HS-5 (cell line): ENCODE measurements at regions not wholly inside any gene's neighbourhood (a gene's known extent, or its start where the extent isn't known, plus 50 kb on each side); places are given as distances from the start of the nearest gene placed in this dataset.
"Not testable (repeated sequence)": the region's sequence is repeated elsewhere in the genome, so short reads cannot be mapped to it uniquely, and the experiment has no call there.

Experiments
- DNase-seq: peaks from one replicate; pipeline ENCODE4 v3.0.0-alpha.2; 2012; ENCODE audit warnings: low read depth

- no peak for DNase-seq
Measured at GRCh38 chr1:178572604-178573003, 59.7 kb downstream of the TEX35 start.

DNA sequence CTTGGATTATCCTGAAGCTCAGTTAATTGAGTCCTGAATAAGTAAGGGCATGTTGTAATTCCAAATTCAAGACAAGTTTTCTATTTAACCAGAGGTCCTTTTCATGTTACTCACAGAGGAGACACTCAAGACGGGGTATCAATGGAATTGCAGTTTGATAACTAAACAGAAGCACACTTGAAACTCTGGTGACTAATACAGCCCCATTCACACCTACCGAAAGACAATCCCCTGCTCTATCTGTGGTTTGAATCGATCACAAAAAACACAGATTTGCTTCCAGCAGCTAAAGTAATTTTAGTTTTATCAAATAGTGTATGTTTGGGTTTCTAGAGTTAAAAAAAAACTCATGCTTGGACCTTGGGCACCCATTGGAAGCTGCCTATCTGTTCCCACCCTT, 60.4 kb downstream of the TEX35 start:
- no peak for DNase-seq

GRCh38 chr1:178574345-178574744, 61.4 kb downstream of the TEX35 start:
- DNase-seq = no peak

DNA sequence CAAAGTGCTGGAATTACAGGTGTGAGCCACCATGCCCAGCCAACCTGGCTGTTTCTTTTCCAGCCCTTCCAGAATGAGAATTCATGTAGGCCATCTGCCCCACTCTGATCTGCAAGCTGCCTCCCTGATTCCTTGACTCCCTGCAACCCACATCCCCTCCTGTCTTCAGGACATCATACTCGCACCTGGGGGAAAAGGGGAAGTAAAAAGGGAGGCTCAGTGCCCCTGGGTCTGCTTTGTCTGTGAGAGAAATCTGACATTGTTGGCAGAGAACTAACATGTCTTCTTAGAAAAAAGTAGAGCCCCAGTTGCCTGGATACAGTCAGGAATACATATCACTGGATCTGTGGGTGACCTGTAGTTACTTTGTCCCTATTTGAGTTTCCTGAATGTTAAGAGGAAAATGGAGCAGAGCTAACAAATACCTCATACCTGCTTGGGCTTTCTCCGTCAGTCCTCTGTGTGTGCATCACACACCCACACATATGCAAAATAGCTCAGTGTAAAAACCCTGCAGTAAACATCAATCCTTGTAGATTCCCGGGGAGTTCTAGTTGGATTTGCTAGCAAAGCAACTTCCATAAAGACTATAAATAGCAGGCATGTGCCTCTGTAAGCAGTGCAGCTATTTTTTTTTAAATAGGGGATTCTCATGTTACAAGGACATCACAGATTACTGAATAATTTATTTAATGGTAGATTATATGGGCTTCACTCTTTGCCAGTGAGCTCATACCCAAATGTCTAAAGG, 62.9 kb downstream of the TEX35 start:
- DNase-seq = no peak

DNA sequence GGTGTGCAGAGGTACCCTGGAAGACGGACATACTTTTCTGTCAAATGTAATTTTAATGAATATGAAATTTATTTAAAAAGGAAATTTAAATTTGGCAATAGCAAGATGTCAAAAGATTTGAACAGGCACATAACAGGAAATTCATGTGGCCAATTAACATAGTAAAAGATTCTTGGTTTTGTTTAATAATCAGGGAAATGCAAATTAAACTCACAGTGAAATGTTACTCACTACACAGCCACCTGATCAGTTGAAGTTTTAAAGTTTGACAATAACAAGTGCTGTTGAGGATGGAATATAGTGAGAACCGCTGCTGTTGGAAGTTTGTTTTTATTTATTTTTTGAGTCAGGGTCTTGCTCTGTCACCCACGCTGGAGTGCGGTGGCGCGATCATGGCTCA, 63.9 kb downstream of the TEX35 start:
- DNase-seq = no peak

DNA sequence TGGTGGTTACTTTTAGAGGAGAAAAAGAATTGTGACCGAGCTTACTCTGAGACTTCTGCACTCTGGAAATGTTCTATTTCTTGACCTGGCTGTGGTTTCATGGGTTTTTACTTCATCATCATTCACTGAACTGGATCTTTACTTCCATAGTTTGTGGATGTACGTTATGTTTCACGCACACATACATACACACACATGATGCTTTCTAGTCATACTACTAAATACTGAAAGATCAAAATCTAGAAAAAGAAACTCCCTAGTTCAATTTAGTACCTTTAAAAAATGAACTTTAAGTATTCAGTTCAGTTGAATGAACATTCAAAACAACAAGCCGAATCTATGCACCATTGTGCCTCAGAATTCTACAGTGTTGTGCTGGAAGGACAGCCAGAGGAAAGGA, 65.0 kb downstream of the TEX35 start:
- DNase-seq = no peak

DNA sequence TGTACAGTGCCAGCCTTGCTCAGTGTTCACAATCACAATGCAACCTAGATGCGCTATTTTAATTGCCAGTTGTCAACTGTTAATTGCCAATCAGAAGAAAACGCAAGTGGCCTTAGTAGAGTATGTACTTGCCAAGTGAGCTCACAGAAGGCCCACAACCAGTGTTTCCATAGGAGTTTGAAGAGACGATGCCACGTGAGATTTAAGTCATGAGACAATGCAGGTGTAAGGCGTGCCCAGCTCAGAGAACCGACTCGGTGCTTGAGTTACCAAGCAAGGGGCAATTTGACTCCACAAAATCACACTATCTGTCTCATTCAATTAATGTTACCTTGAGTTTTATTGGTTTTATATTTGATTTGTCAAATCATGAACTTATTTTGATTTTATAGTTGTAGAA, 65.6 kb downstream of the TEX35 start:
- DNase-seq = no peak

- DNase-seq = no peak
Measured at GRCh38 chr1:178579095-178579494, 66.2 kb downstream of the TEX35 start.

DNA sequence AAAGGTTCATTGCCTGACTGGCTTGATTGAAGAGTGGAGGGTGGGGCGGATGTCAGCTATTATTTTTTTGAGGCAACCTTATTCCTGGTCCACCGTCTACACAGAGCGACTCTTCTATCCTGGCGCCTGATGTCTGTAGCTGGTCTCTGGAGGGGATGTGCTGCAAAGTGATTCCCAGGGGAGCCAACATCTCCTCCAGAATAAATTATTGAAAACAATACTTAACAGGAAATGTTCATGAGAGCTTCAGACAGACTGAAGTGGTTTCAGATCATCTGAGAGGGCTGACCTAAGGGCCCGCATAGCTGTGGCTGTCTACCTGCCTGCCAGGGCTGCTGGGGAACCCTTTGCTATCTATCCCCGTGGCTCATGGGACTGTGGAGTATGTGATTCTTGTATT, 66.7 kb downstream of the TEX35 start:
- no peak for DNase-seq

- DNase-seq = no peak
Measured at GRCh38 chr1:178580096-178580495, 67.2 kb downstream of the TEX35 start.

DNA sequence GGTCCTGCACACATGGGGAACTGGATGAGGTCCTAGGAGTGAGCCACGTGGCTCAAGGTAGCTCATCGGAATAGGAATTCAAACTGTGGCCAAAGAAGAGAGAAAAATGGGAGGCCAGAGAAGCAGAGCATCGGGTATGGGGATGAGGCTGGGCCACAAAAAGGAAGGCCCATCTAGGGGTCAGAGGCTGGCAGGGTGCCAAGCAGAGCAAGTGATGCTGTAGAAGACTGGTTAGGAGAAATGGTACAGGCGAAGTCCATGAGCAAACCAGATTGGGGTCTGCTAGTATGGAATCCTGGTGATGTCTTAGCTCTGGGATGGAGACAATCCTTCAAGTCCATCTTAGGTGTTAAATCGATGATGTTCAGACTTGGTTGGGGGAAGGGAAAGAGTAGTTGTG, 68.0 kb downstream of the TEX35 start:
- DNase-seq = no peak

DNA sequence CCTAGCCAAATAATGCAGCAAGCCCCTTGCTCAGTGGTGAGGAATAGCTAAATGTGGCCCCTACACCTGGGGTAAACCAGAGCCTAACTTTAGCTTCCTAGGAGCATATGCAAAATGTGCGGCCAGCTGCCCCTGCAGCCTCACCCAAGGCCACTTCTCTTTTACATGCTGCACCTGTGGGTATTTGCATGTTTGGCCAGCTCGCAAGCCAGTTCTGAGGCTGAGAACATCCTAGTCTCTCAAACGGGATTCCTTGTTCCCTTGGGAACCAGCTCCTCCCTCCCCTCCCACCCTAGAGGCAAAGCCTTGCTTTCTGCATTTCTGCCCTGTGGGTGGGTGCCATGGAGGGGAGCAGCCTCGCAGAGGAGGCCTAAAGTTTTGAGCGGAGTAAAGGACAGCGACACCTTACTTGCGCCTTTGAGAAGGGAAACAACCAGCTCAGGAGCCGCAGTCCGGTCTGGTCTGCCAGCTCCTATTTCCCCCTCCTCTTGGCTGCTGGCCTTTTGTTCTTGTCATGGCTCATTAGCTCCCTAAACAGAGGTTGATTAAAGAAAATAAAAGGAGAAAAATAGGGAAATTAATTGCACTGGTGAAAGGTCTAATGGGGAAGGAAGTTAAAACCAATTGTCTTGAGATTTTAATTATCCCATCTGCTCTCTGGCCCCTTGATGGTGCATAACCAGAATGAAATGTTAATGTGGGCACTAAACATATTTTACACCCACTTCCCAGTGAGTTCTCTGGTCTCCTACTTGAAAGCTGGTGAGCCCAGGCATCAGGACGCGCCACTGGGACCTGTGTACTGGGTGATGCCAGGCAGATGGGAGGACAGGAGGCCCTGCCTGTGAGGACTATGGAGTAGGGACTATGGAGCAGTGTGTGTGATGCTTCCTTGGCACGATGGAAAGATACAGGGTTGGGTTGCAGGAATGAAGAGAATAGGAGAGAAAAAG, 68.7 kb downstream of the TEX35 start:
- no peak for DNase-seq

DNA sequence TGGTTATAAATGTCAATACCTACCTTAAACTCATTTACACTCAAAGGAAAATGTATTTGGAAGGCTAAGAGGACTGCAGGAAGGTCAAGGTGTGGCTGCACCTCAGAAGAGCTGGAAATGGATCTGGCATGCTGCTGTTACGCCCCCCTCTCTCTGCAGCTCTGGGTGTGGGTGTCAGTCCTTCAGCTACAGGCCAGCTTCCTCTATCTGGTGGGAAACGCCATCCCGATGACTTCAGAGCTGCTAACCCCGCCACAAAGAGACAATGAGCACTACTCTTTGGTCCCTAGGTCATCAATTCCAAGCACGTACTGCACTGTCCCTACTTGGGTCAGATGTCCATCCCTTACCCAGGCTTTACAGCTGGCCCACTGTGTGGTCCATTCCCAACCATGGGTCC, 74.2 kb downstream of the TEX35 start:
- no peak for DNase-seq

- no peak for DNase-seq
Measured at GRCh38 chr1:178587975-178588374, 75.1 kb downstream of the TEX35 start.

DNA sequence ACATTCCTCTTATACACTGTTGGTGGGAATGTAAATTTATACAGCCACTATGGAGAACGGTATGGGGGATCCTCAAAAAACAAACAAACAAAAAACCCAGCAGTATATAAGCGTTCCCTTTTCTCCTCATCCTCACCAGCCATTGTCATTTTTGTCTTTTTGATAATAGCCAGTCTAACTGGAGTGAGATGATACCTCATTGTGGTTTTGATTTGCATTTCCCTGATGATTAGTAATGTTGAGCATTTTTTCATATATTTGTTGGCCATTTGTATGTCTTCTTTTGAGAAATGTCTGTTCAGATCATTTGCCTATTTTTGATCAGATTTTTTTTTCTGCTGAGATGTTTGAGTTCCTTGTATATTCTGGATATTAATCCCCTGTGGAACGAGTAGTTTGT, 76.1 kb downstream of the TEX35 start:
- DNase-seq = not testable (repeated sequence)

DNA sequence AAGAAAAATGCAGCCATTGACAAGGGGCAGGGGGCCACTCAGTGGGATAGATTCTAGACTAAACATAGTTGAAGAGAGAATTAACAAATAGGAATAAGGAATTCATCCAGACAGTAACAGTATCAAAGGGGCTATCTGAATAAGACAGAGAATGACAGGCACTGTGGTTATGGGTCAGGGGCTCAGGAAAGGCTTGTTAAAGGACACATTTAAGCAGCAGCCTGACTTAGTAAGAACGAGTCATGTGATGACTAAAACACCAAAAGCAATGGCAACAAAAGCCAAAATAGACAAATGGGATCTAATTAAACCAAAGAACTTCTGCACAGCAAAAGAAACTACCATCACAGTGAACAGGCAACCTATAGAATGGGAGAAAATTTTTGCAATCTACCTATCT, 78.9 kb downstream of the TEX35 start:
- not testable (repeated sequence) for DNase-seq

DNA sequence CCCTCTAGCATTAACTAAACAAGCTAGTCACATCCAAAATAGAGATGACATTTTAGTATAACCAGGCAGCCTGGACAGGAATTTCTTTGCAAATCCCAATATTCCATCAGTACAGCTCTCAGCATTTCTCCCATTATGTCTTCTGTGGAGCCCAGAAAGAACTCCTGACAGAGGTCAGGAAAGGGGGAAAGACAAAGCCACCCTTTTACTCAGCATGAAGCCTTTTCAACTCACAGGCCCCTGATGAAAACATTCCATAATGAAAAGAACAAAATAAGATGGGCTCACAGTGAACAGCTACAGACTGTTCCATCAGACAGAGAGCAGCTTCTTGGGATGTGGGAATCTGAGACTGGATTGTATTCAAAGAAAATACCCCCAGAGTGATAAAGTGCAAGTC, 80.6 kb downstream of the TEX35 start:
- no peak for DNase-seq

DNA sequence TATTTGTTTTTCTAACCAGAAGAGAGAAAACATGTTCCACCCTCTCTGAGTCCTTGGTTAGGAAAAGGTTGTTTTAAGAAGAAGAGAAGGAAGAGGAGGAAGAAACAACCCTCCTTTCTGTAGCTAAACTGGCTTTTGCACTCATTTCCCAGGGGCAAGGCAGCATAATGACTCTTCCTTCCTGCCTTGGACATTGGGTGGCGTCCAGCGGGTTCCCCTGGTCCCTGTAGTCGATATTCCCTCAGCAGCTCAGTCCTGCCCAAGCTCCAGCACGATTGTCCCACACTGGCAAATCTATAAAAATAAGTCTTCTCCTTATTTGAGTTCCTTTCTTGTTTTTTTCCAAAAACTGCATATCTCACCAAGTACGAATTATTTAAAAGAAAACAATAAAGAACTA, 81.2 kb downstream of the TEX35 start:
- no peak for DNase-seq

DNA sequence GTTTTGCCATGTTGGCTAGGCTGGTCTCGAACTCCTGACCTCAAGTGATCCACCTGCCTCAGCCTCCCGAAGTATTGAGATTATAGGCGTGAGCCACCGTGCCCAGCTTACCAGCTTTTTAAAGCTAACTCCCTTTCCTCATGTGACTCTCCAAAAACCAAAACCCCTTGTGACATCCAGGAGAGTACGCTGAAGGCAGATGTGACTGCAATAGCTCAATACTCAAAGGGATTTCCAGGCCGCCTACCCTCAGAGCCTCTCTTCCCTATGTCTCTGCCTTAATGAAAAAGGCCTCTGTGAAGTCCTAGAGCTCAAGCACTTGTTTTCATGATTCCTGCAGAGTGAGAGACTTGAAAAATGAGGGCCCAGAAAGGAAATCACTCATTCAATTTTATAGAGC, 82.6 kb downstream of the TEX35 start:
- no peak for DNase-seq

- no peak for DNase-seq
Measured at GRCh38 chr1:178599087-178599486, 86.2 kb downstream of the TEX35 start.

DNA sequence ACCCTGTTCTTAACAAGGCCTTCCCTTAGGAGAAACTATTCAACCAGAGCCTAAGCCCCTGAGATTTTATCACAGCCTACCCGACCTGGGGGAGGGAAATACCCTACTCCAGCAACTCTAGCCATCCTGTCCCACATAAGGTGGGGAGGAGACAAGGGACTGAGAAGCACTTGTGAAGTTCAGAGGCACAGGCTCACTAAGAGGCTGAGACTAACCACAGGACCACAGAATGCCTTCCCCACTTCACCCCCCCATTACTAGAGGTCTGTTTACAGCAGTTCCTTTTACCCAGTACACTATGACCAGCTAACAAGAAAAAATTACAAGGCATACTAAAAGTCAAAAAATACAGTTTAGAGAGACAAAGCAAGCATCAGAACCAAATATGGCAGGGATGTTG, 86.8 kb downstream of the TEX35 start:
- no peak for DNase-seq

DNA sequence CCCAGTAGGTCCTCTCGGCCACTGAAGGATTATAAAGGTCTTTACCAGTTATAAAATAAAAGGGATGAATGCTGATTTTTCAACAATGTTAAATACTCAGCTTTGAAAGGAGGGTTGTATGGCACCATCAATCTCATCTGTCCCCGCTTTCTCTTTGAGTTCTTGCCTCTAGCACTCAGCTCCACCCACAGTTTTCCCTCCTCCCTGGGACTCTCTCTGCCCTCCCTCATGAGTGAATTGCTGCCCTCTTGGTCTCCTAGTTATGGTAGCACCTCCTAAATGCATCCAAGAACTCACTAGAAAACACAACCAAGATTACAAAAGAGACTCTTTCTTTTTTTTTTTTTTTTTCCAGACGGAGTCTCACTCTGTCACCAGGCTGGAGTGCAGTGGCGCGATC, 91.0 kb downstream of the TEX35 start:
- DNase-seq = no peak

- no peak for DNase-seq
Measured at GRCh38 chr1:178606839-178607238, 93.9 kb downstream of the TEX35 start.
